Esophagus muscularis mucosa (tissue), 3 donors: ENCODE measurements at regions not wholly inside any gene's neighbourhood (a gene's known extent, or its start where the extent isn't known, plus 50 kb on each side); places are given as distances from the start of the nearest gene placed in this dataset.

Source experiments
- CTCF ChIP-seq, 3 experiments: fragments of 200-600 bp in 2 of 3; fragments of 450-650 bp in 1 of 3; sonication (generic) in 2 of 3; IDR thresholded peaks; one replicate each; pipeline ENCODE4 v1.5.1; 2017 to 2019; ENCODE audit warnings: antibody characterized with exemption in 3 of 3, mild to moderate bottlenecking in 2 of 3, moderate library complexity in 1 of 3
- POLR2AphosphoS5 ChIP-seq, 2 donors: sonication (generic); formaldehyde crosslinking; IDR thresholded peaks; one replicate each; pipeline ENCODE4 v1.6.1; 2017; ENCODE audit warnings: antibody characterized with exemption in 2 of 2

DNA sequence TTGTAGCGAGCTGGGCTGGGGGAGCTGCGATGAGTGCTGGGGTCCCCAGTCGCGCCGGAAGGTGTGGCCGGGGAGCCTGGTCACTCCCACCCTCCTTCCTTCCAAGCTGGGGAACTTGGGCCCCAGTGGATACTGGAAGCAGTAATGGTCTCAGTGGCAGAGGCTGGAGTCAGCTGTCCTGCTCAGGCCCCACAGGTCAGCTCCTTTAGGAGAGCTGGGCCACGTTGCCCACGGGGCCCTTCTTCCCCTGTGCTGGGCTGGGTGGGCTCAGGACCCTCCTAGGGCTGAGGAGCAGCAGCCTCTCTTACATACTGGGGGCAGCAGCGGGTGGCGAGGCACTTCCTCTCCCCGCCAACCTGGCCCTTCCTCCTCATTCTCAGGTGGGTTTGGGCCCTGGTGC lies 200.6 kb upstream of the MKI67 start:
- TF ChIP-seq POLR2AphosphoS5 (IDR thresholded peaks at IDR 0.05): no peak
- TF ChIP-seq CTCF (IDR thresholded peaks at IDR 0.05): no peak
